ENCODE measurements at regions not wholly inside any gene's neighbourhood (a gene's known extent, or its start where the extent isn't known, plus 50 kb on each side); places are given as distances from the start of the nearest gene placed in this dataset.
A peak's percentile ranks its signal among the peaks of the same experiment; 100 is the strongest.

DNA sequence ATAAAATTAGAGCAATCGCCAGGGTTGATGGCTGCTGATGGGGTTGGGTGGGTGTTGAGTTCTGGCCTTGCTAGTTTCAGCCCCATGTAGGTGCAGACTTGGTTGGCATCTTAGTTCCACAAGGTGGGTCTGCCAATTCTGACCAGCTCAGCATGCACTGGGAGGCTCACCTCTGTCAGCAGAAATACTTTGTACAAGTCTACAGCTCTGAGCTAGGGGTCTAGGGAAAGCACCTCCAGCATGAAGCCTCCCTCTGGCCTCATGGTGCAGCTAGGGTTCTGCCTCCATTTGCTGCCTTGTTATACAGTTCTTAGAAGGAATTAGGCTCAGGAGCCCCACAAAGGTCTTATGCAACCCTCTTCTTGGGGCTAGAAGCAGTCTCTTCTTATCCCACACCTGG, 278.9 kb upstream of the HDAC4 start:
- no peak overlapping the region for H3K27ac Mint-ChIP-seq
- DNase-seq, result no peak
- no peaks in the 10 kb centered on the region for H3K36me3 Mint-ChIP-seq (ENCODE audit: low read depth)
- no peaks in the 10 kb centered on the region for H3K4me1 Mint-ChIP-seq
- ChIA-PET CTCF (no interaction called here), POLR2A (no interaction called here)
- H3K9me3 Mint-ChIP-seq, result no peaks in the 10 kb centered on the region
- H3K27me3 Mint-ChIP-seq, result peaks cover 34% of the 10 kb centered on the region
- no peak overlapping the region for H3K4me3 Mint-ChIP-seq

DNA sequence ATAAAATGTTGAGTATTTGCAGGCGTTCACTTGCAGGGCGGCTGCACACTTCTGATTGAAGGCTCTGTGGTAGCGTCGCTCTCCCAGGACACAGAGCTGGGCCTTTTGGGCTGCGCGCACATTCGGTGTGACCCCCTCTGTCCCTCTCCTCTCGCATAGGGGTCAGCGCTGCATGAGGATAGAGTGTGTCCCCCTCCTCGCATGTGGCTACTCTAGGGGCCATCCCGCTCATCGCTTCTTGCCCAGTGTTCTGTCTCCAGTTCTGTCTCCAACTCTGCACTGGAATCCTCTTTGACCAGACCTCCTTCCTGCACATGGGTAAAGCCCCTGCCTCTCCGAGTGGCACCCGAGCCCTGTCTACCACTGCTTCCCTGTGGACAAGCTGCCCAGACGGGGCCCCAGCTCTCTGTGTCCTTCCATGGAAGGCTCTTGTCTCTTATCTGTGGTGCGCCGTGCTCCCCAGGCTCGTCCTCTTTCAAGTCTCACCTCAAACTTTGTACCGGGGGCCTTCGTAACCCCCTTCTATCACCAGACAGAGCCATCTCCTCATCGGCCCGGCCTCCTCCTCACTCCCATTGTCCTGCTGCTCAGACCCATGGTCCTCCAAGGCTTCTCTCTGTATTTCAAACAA, 278.0 kb upstream of the HDAC4 start:
- DNase-seq, result peak; percentile 7
- Mint-ChIP-seq H3K27ac (no peak overlapping the region), H3K9me3 (no peaks in the 10 kb centered on the region), H3K27me3 (peaks cover 27% of the 10 kb centered on the region), H3K36me3 (ENCODE audit: low read depth) (no peaks in the 10 kb centered on the region), H3K4me3 (no peak overlapping the region), H3K4me1 (no peaks in the 10 kb centered on the region)
- ChIA-PET POLR2A (no interaction called here), CTCF (no interaction called here)

DNA sequence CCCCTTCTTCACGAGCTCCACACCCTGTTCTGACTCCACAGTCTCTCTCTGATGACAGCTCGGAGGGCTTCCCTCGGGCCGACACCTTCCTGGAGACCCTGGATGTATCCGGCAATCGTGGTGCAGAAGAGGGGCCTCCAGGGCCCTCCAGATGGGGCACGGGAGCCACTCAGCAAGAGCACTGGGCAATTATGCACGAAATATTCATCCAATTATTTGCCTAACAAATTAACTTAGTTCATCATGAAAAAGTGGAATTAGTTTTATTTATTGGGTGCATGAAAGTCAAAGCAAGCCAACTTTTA, 277.3 kb upstream of the HDAC4 start:
- no peak overlapping the region for H3K27ac Mint-ChIP-seq
- H3K4me3 Mint-ChIP-seq, result no peak overlapping the region
- H3K4me1 Mint-ChIP-seq, result no peaks in the 10 kb centered on the region
- no peaks in the 10 kb centered on the region for H3K36me3 Mint-ChIP-seq (ENCODE audit: low read depth)
- ChIA-PET CTCF (no interaction called here), POLR2A (no interaction called here)
- no peaks in the 10 kb centered on the region for H3K9me3 Mint-ChIP-seq
- peak; percentile 10 for DNase-seq
- peaks cover 23% of the 10 kb centered on the region for H3K27me3 Mint-ChIP-seq

DNA sequence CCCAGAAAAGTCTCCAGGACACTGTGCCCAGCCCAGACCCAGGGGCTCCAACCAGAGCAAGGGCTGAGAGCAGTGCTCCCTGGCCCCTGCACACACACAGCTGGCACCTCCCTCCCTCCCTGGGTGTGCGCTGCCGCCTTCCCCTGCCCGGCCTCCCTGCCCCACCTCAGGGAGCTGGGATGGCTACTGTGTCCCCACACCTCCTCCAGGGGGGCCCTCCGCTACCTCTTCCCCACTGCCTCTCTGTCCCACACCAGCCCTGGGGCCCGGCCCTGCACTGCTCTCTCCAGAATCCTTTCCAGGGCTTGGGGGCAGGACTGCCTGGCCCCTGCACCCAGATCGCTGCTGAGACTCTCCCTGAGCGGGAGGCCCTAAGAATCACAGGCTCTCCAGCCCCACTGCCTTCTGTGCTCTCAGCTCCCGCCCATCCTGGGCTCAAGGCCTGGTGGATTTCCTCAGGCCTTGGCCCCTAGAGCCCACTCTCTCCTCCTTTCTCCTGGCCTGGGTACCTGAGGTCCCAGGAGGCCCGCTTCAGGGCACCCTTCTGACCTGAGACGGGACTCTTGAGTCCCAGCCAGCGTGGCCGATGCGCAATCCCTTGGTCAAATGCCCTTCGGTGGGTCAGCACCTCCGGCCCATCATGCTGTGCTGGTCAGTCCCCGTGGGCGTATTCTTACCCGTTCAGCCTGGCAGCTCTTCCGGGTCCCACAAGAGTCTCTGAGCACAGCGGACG, 276.8 kb upstream of the HDAC4 start:
- Mint-ChIP-seq H3K4me1 (no peaks in the 10 kb centered on the region), H3K27ac (no peak overlapping the region), H3K4me3 (no peak overlapping the region), H3K36me3 (ENCODE audit: low read depth) (no peaks in the 10 kb centered on the region), H3K27me3 (peaks cover 18% of the 10 kb centered on the region), H3K9me3 (no peaks in the 10 kb centered on the region)
- peak; percentile 4 for DNase-seq
- CTCF ChIA-PET, result no interaction called here
- POLR2A ChIA-PET, result no interaction called here

DNA sequence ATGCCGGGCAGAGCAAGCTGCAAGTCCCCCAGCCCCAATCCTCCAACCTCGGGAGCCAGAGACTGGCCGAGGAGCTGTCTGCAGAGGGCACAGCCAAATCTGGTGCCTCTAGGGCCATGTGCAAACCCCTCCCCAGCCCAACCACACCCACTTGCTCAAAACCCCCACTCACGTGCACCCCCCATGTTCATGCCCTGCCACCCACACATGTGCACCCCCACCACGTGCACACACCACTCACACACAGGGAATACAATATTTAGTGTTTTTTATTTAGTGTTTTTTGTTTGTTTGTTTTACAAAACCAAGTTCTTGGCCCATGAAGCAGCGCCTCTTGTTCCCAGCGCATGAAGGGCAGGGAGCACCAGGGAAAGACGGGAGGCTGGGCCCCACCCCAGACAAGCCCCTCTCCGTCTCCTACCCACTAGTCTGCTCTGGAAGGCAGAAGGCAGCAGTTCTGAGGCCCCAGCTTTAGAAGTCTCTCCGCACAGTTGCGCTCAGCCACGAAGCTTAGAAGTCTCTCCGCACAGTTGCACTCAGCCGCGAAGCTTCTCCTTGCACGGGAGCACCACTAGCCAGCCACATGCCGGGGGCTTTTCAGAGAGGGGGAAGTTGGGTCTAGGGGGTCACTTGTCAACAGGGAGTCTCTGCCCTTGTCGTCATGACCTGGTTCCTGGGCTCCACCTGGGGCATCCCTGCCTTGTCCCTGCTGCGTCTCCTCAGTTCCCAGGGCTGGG, 276.1 kb upstream of the HDAC4 start:
- no peak overlapping the region for H3K27ac Mint-ChIP-seq
- H3K36me3 Mint-ChIP-seq (ENCODE audit: low read depth), result no peaks in the 10 kb centered on the region
- no peaks in the 10 kb centered on the region for H3K9me3 Mint-ChIP-seq
- DNase-seq, result peak; percentile 12
- no peak overlapping the region for H3K4me3 Mint-ChIP-seq
- ChIA-PET CTCF (no interaction called here), POLR2A (no interaction called here)
- H3K27me3 Mint-ChIP-seq, result peaks cover 11% of the 10 kb centered on the region
- H3K4me1 Mint-ChIP-seq, result no peaks in the 10 kb centered on the region

DNA sequence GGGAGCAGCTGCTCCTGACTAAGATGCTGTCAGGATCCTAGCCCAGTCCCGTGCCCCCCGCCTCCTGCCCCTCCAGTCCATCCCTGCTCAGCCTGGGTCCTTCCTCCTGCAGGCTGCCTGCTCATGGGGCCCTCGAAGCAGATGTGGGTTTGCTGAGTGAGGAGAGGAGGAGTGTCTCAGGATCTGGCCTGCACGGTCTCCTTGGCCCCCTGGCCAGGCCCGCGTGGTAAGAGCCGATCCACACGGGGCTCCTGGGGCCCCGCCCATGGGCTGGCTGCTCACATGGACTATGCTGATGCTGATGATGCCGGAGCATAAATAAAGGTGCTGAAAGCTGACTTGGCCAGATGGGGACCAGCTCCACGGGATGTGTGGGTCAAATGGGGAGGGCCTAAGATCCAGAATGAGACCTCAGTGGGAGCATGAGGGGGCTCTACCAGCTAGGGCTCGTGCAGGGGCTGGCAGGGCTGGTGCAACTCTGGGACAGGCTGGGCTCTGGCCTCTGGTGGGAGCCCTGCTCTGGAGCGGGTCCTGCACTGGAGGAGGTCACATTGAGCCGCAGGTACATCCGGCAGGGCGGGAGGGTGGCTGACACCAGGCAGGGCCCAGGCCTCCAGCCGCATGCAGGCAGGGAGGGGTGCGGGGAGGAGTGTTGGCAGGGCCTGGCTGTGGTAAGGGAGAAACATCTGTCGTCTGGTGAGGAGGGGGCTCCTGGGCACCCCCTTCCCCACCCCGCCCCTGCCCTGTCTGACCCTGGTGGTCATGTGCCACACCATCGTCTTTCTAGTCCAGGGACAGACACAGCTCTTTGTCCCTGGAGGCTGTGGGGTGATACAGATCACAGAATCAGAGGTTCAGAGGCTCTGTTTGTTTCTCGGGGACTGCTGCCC, 275.3 kb upstream of the HDAC4 start:
- no peak overlapping the region for H3K27ac Mint-ChIP-seq
- H3K4me3 Mint-ChIP-seq, result no peak overlapping the region
- ChIA-PET POLR2A (no interaction called here), CTCF (interaction anchor here (0.6 kb wide), 1 partner anchor 68 kb away, joined by 5 read pairs; no protein-coding TSS in a partner anchor)
- no peaks in the 10 kb centered on the region for H3K4me1 Mint-ChIP-seq
- H3K9me3 Mint-ChIP-seq, result no peaks in the 10 kb centered on the region
- H3K36me3 Mint-ChIP-seq (ENCODE audit: low read depth), result no peaks in the 10 kb centered on the region
- peaks cover 6% of the 10 kb centered on the region for H3K27me3 Mint-ChIP-seq
- peak; percentile 12 for DNase-seq

DNA sequence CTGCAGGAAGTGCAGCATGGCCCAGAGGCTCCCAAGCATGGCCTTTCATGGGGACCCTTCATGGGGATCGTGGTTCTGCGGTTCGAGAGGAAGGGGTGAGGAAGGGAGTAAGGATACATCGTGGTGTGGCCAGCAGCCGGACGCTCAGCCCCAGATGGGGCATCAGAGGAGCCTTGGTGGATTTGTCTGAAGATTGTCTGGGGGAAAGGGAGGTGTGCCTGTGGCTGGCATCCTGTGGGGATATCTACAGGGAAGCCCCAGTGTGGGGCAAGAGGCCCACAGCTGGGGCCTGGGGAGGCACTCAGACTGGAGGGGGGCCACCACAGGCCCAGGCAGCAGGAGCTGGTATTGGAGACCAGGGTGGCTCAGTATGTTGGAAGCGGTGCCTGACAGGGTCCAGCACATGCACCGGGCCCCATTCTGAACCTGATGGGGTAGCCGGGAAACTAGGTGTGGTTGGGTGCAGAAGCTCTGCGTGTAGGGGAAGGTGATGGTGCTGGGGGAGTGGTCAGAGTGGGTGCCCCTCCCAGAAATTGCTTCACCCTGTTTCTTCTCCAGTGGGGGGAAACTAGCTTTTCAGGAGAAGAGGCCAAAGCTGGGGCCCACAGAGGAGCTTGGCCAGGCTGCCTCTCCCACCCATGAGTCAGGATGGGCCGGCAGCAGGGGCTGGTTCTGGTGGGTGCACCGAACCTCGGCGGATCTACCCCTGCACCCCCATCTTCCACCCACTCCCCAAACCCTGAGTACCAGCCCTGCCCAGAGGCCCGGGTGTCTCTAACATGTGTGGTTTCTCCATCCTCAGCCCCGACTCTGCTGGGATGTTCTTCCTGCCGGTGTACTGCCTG, 274.4 kb upstream of the HDAC4 start:
- no peaks in the 10 kb centered on the region for H3K9me3 Mint-ChIP-seq
- peak; percentile 15 for DNase-seq
- H3K4me3 Mint-ChIP-seq, result no peak overlapping the region
- no peak overlapping the region for H3K27ac Mint-ChIP-seq
- H3K36me3 Mint-ChIP-seq (ENCODE audit: low read depth), result no peaks in the 10 kb centered on the region
- no peaks in the 10 kb centered on the region for H3K4me1 Mint-ChIP-seq
- ChIA-PET POLR2A (no interaction called here), CTCF (interaction anchor here (0.6 kb wide), 1 partner anchor 67 kb away, joined by 5 read pairs; no protein-coding TSS in a partner anchor)
- peaks cover 3% of the 10 kb centered on the region for H3K27me3 Mint-ChIP-seq

DNA sequence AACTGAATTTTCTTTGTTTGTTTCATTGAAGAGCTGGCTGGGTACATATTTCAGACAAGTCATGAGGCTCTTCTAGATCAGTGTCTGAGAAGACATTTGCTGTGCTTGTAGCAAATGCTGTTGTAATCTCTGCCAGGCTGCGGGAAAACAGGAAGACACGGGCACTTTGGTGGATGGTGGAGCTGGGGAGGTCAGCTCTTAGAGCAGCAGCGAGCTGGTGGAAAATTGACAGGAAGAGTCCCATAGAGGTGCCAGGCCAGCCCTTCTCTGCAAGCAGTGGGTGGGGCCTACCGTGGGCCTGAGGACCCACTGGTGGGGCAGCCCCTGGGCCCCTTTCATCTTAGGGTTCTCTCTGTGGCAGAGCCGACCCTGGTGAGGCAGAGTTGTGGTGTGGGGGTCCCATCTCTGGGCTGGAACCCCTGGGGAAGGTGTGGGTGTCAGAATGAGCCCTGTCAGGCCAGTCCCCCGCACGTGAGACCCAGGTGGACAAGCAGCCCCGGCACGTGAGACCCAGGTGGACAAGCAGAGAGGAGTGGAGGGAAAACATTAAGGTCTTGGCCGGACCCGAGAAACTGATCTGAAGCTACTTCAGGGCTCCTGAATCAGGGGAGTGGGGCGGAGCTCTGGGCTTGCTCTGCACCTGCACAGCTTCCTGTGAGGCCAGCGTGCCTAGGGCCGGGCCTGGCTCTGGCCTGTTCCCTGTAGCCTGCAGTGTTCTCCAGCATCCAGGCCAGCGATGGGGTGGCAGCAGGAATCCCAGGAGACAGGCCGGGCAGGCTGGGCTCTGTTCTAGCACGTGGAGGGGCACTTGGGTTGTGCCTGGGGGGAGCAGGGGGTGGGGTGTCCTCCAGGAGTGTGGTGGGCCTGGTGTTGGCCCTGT, 273.5 kb upstream of the HDAC4 start:
- Mint-ChIP-seq H3K4me1 (no peaks in the 10 kb centered on the region), H3K36me3 (ENCODE audit: low read depth) (no peaks in the 10 kb centered on the region), H3K4me3 (no peak overlapping the region), H3K27me3 (no peaks in the 10 kb centered on the region), H3K9me3 (no peaks in the 10 kb centered on the region), H3K27ac (no peak overlapping the region)
- ChIA-PET CTCF (no interaction called here), POLR2A (no interaction called here)
- DNase-seq, result peak; percentile 12

DNA sequence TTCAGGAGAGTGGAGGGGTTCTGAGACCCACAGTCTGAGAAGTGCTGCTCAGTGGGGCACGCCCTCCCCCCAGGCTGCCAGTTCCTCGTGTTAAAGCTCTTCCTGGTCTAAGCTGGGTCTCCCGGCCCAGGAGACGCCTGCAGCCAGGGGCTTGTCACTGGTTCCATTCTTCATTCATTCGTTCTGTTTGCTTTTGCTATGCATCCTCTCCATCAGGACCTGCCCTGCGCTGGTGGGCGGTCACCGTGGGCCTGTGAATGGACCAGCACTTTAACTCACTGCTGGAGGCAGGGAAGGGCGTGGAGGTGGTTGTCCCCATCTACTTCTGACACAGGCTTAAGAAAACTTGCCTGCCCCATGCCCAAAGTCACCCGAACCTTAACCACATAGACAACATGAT, 272.8 kb upstream of the HDAC4 start:
- H3K9me3 Mint-ChIP-seq, result no peaks in the 10 kb centered on the region
- H3K27me3 Mint-ChIP-seq, result no peaks in the 10 kb centered on the region
- CTCF ChIA-PET, result no interaction called here
- no peak for DNase-seq
- H3K27ac Mint-ChIP-seq, result no peak overlapping the region
- H3K36me3 Mint-ChIP-seq (ENCODE audit: low read depth), result no peaks in the 10 kb centered on the region
- no peak overlapping the region for H3K4me3 Mint-ChIP-seq
- POLR2A ChIA-PET, result no interaction called here
- no peaks in the 10 kb centered on the region for H3K4me1 Mint-ChIP-seq

DNA sequence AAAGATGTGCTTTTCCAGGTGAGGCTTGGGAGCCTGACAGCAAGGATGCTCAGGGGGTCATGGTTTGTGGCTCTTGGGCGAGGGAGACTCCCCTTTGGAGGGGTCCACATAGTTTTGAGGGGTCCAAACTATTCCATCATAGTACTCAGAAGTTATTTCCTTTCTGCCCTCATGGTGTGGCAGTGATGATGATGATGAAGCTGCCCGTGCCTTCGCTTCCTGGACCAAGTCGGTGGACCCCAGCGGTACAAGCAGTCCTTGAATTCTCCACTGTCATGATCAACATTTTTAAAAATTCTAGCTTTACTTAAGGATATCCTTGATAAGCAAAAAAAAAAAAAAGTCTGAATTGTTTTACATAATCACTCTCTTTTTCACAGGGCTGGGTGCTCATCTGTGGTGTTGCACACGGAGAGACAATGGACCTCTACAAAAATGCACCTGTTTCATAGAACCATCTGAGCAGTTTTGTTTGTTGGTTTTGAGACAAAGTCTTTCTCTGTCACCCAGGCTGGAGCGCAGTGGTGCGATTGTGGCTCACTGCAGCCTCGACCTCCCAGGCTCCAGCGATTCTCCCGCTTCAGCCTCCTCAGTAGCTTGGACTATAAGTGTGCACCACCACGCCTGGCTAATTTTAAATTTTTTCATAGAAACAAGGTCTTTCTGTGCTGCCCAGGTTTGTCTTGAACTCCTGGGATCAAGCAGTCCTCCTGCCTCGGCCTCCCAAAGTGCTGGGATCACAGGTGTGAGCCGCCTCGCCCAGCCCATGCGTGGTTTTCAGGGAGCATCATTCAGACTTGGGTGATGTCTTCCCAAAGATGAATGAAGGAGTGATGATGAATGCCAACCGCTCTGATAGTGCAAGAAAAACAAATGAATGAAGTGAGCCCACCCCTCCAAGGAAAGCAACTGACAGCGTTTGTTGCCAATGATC, 271.4 kb upstream of the HDAC4 start:
- ChIA-PET POLR2A (no interaction called here), CTCF (no interaction called here)
- Mint-ChIP-seq H3K27ac (no peak overlapping the region), H3K27me3 (no peaks in the 10 kb centered on the region), H3K4me3 (no peak overlapping the region), H3K36me3 (ENCODE audit: low read depth) (no peaks in the 10 kb centered on the region), H3K9me3 (no peaks in the 10 kb centered on the region), H3K4me1 (no peaks in the 10 kb centered on the region)
- DNase-seq, result no peak

DNA sequence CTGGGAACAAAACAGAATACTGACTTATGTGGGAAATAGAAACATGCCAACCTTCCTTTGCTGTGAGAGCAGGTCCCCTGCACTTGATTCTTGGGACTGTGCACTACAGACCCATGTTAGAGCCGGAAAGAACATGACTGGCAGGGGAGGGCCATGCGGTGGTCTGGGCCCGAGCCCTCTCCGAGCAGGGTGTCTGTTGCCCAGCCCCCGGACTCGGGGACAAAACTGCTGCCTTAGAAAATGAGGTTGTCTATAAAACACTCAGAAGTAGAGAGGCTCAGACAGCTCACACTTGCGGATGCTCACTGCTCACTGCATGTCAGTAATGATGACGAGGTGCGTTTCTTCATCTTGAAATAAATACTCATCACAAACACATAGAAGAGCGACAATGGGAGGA, 270.7 kb upstream of the HDAC4 start:
- no peaks in the 10 kb centered on the region for H3K27me3 Mint-ChIP-seq
- CTCF ChIA-PET, result no interaction called here
- POLR2A ChIA-PET, result no interaction called here
- no peaks in the 10 kb centered on the region for H3K4me1 Mint-ChIP-seq
- no peaks in the 10 kb centered on the region for H3K9me3 Mint-ChIP-seq
- no peak overlapping the region for H3K27ac Mint-ChIP-seq
- no peaks in the 10 kb centered on the region for H3K36me3 Mint-ChIP-seq (ENCODE audit: low read depth)
- no peak overlapping the region for H3K4me3 Mint-ChIP-seq
- DNase-seq, result no peak
